SH-SY5Y (cell line): ENCODE measurements at regions not wholly inside any gene's neighbourhood (a gene's known extent, or its start where the extent isn't known, plus 50 kb on each side); places are given as distances from the start of the nearest gene placed in this dataset.

Experiments used
- GATA2 ChIP-seq: IDR thresholded peaks from 2 replicates; pipeline ENCODE4 v1.6.1; 2011; ENCODE audit warnings: mild to moderate bottlenecking, low read depth, low read length
- GATA3 ChIP-seq: IDR thresholded peaks from 2 replicates; pipeline ENCODE4 v1.6.1; 2011; ENCODE audit warnings: low read depth, mild to moderate bottlenecking, low read length, moderate library complexity

DNA sequence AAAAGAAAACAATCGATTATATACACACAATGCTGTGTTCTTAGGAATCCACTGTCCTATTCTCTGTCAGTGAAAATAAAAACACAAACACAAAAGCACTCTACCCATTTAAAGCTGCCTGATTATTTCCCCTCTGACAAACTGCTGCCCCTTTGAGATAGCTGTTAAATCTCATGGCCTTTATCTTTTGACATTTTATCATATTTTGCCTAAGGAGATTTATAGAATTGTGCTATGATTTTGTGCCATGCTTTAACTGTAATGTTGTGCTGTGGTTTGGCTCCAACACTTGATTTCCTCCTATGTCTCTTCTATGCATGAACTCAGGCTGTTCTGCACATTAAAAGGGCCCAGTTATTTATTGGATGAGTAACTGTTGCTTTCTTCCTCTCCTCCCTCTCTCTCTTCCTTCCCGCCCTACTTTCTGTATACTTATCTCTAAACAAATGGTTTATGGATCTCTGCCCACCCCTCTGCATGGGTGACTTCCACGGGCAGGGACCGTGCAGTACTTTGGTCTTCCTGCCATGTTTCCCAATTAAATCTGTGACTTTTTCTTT is 1096.6 kb downstream of the TSN start:
- peak; percentile 73; the same call in 1 of the 2 replicates for TF ChIP-seq GATA2
- TF ChIP-seq GATA3, result no peak
